ENCODE measurements at regions not wholly inside any gene's neighbourhood (a gene's known extent, or its start where the extent isn't known, plus 50 kb on each side); places are given as distances from the start of the nearest gene placed in this dataset.

- no peak for DNase-seq
- Histone ChIP-seq H3K27ac (ENCODE audit: insufficient read length, low read depth, low read length) (no peak overlapping the region), H2BK15ac (ENCODE audit: low read depth, low read length) (no peak overlapping the region), H3K9me3 (ENCODE audit: control insufficient read depth, low read depth, low read length) (no peaks in the 10 kb centered on the region), H3T11ph (ENCODE audit: low read length) (no peak overlapping the region), H2BK12ac (ENCODE audit: insufficient read length, low read depth, low read length) (no peak overlapping the region), H3K4ac (ENCODE audit: low read depth, low read length) (no peak overlapping the region), H3K79me2 (ENCODE audit: insufficient read depth, low read length) (no peaks in the 10 kb centered on the region), H3K14ac (ENCODE audit: insufficient read depth, low read length) (no peak overlapping the region), H3K56ac (ENCODE audit: insufficient read length, low read depth, low read length) (no peak overlapping the region), H2BK20ac (ENCODE audit: low read depth, low read length, poor library complexity, severe bottlenecking) (no peak overlapping the region), H4K8ac (replicated peaks; ENCODE audit: insufficient read length, low read depth, low read length) (no peak overlapping the region), H3K4me1 (ENCODE audit: insufficient read depth, low read length) (no peaks in the 10 kb centered on the region), H3K18ac (ENCODE audit: insufficient read length, low read depth, low read length) (no peak overlapping the region), H3K23me2 (ENCODE audit: insufficient read length, low read depth, low read length, poor library complexity, severe bottlenecking) (no peaks in the 10 kb centered on the region), H3K4me2 (ENCODE audit: insufficient read depth, insufficient read length, low read length) (no peak overlapping the region), H4K91ac (ENCODE audit: insufficient read length, low read depth, low read length) (no peak overlapping the region), H2AK5ac (ENCODE audit: insufficient read length, low read length) (no peak overlapping the region), H2BK120ac (ENCODE audit: low read depth, low read length, poor library complexity, severe bottlenecking) (no peak overlapping the region), H3K79me1 (ENCODE audit: insufficient read depth, low read depth, low read length, poor library complexity, severe bottlenecking) (no peaks in the 10 kb centered on the region), H3K27me3 (ENCODE audit: insufficient read depth, low read length) (no peaks in the 10 kb centered on the region), H4K5ac (ENCODE audit: insufficient read length, low read depth, low read length) (no peak overlapping the region), H2BK5ac (ENCODE audit: insufficient read length, low read length) (no peak overlapping the region), H4K20me1 (ENCODE audit: control insufficient read depth, insufficient read depth, insufficient read length) (no peaks in the 10 kb centered on the region), H3K9ac (ENCODE audit: extremely low read depth, insufficient read length, low read length) (no peak overlapping the region), H3K23ac (ENCODE audit: insufficient read length, low read depth, low read length) (no peak overlapping the region), H2AFZ (ENCODE audit: low read length) (no peak overlapping the region)
- Mint-ChIP-seq H3K9me3 (no peaks in the 10 kb centered on the region), H3K4me1 (peaks cover 8 to 11% of the 10 kb centered on the region in 2 experiments), H3K27ac (no peak overlapping the region), H3K36me3 (ENCODE audit: insufficient read depth in 1 of 3, low read depth in 3 of 3) (no peaks in the 10 kb centered on the region), H3K27me3 (ENCODE audit: low read depth) (peaks cover 3% of the 10 kb centered on the region), H3K4me3 (no peak overlapping the region)
- no CpG with 5 or more reads among the region's 6 CpGs for WGBS (ENCODE audit: extremely low coverage, insufficient read length, low lambda C conversion rate)
- TF ChIP-seq CTCF (conservative IDR thresholded peaks at IDR 0.05): no peak; the same call in 2 of the 3 replicates
Measured at GRCh38 chr2:13522917-13523821, 806.4 kb downstream of the TRIB2 start.
